ENCODE measurements at regions not wholly inside any gene's neighbourhood (a gene's known extent, or its start where the extent isn't known, plus 50 kb on each side); places are given as distances from the start of the nearest gene placed in this dataset.
"Not testable (repeated sequence)": the region's sequence is repeated elsewhere in the genome, so short reads cannot be mapped to it uniquely, and the experiment has no call there.

GRCh38 chr2:11082880-11083279 is 72.4 kb upstream of the SLC66A3 start:
- H3K4me2 ChIP-seq: no peak overlapping the region
- no peaks in the 10 kb centered on the region for H3K9me2 ChIP-seq (ENCODE audit: insufficient read depth)
- CTCF ChIA-PET: no interaction called here
- no peaks in the 10 kb centered on the region for H3K36me3 ChIP-seq (ENCODE audit: low read depth)
- peaks cover 15% of the 10 kb centered on the region for H3F3A ChIP-seq (ENCODE audit: insufficient read depth, low read depth)
- H3K79me2 ChIP-seq (ENCODE audit: low read depth): no peaks in the 10 kb centered on the region
- no peak for DNase-seq
- TF ChIP-seq EZH2 (IDR thresholded peaks at IDR 0.05; ENCODE audit: low read depth) (no peak), CTCF (conservative IDR thresholded peaks at IDR 0.05) (no peak)
- H4K20me1 ChIP-seq (ENCODE audit: insufficient read depth): no peaks in the 10 kb centered on the region
- no peaks in the 10 kb centered on the region for H3K27me3 ChIP-seq (ENCODE audit: insufficient read depth, low read depth)
- intact Hi-C loops (cut with micrococcal nuclease; ENCODE audit: unreplicated experiment): no loop called here
- no peak overlapping the region for H3K27ac ChIP-seq
- POLR2A ChIA-PET (ENCODE audit: unreplicated experiment): no interaction called here
- H2AFZ ChIP-seq: no peak overlapping the region
- H3K4me3 ChIP-seq: no peak overlapping the region
- BruUV-seq (replicated peaks): no TSS peak
- H3K4me1 ChIP-seq (replicated peaks; ENCODE audit: insufficient read depth): peaks cover 25% of the 10 kb centered on the region
- no peaks in the 10 kb centered on the region for H3K9me3 ChIP-seq (ENCODE audit: insufficient read depth, low read depth)

- POLR2A ChIA-PET (ENCODE audit: unreplicated experiment): interaction anchor here (0.7 kb wide), 1 partner anchor 435 kb away, joined by 3 read pairs; no protein-coding TSS in a partner anchor
- intact Hi-C loops (cut with micrococcal nuclease; ENCODE audit: unreplicated experiment); H3K27me3 ChIP-seq (ENCODE audit: insufficient read depth, low read depth); H3K36me3 ChIP-seq (ENCODE audit: low read depth); H3K9me3 ChIP-seq (ENCODE audit: insufficient read depth, low read depth); H3F3A ChIP-seq (ENCODE audit: insufficient read depth, low read depth); H3K4me3 ChIP-seq; H3K79me2 ChIP-seq (ENCODE audit: low read depth); BruUV-seq (replicated peaks); DNase-seq; H3K9me2 ChIP-seq (ENCODE audit: insufficient read depth); H4K20me1 ChIP-seq (ENCODE audit: insufficient read depth); H2AFZ ChIP-seq; H3K4me1 ChIP-seq (replicated peaks; ENCODE audit: insufficient read depth); H3K4me2 ChIP-seq; H3K27ac ChIP-seq: not testable (repeated sequence)
- CTCF ChIA-PET: interaction anchor here (0.7 kb wide), 1 partner anchor 364 kb away, joined by 3 read pairs; no protein-coding TSS in a partner anchor
Observed at GRCh38 chr2:11088821-11089220, 66.4 kb upstream of the SLC66A3 start.

- 0 out of 2 replicates have a peak, but pooled peaks cover 5% of the 10 kb centered on the region for H3K4me1 ChIP-seq (replicated peaks; ENCODE audit: insufficient read depth)
- no peaks in the 10 kb centered on the region for H3K27me3 ChIP-seq (ENCODE audit: insufficient read depth, low read depth)
- H3K36me3 ChIP-seq (ENCODE audit: low read depth): no peaks in the 10 kb centered on the region
- CTCF ChIA-PET: no interaction called here
- no peak overlapping the region for H2AFZ ChIP-seq
- POLR2A ChIA-PET (ENCODE audit: unreplicated experiment): no interaction called here
- DNase-seq: no peak
- no peaks in the 10 kb centered on the region; the same call in 1 of the 2 replicates for H3F3A ChIP-seq (ENCODE audit: insufficient read depth, low read depth)
- H4K20me1 ChIP-seq (ENCODE audit: insufficient read depth): no peaks in the 10 kb centered on the region
- no peak overlapping the region for H3K27ac ChIP-seq
- H3K4me2 ChIP-seq: no peak overlapping the region
- H3K79me2 ChIP-seq (ENCODE audit: low read depth): no peaks in the 10 kb centered on the region
- no peaks in the 10 kb centered on the region for H3K9me3 ChIP-seq (ENCODE audit: insufficient read depth, low read depth)
- TF ChIP-seq CTCF (conservative IDR thresholded peaks at IDR 0.05) (no peak), EZH2 (IDR thresholded peaks at IDR 0.05; ENCODE audit: low read depth) (no peak)
- BruUV-seq (replicated peaks): no TSS peak
- intact Hi-C loops (cut with micrococcal nuclease; ENCODE audit: unreplicated experiment): no loop called here
- H3K9me2 ChIP-seq (ENCODE audit: insufficient read depth): no peaks in the 10 kb centered on the region
- H3K4me3 ChIP-seq: no peak overlapping the region
Observed at GRCh38 chr2:11090187-11090586, 65.1 kb upstream of the SLC66A3 start.

GRCh38 chr2:11092701-11093335 is 62.4 kb upstream of the SLC66A3 start:
- CTCF ChIA-PET: no interaction called here
- H3K27me3 ChIP-seq (ENCODE audit: insufficient read depth, low read depth): no peaks in the 10 kb centered on the region
- intact Hi-C loops (cut with micrococcal nuclease; ENCODE audit: unreplicated experiment): no loop called here
- H4K20me1 ChIP-seq (ENCODE audit: insufficient read depth): no peaks in the 10 kb centered on the region
- no peak overlapping the region for H3K27ac ChIP-seq
- no peak overlapping the region for H3K4me3 ChIP-seq
- H3K4me1 ChIP-seq (replicated peaks; ENCODE audit: insufficient read depth): peaks cover 13% of the 10 kb centered on the region
- H3K36me3 ChIP-seq (ENCODE audit: low read depth): no peaks in the 10 kb centered on the region
- BruUV-seq (replicated peaks): no TSS peak
- H3K79me2 ChIP-seq (ENCODE audit: low read depth): no peaks in the 10 kb centered on the region
- no peak overlapping the region; the same call in 1 of the 2 replicates for H2AFZ ChIP-seq
- POLR2A ChIA-PET (ENCODE audit: unreplicated experiment): no interaction called here
- DNase-seq: no peak
- TF ChIP-seq EZH2 (IDR thresholded peaks at IDR 0.05; ENCODE audit: low read depth): no peak
- TF ChIP-seq CTCF (conservative IDR thresholded peaks at IDR 0.05): no peak
- no peaks in the 10 kb centered on the region for H3K9me3 ChIP-seq (ENCODE audit: insufficient read depth, low read depth)
- H3K9me2 ChIP-seq (ENCODE audit: insufficient read depth): no peaks in the 10 kb centered on the region
- no peak overlapping the region for H3K4me2 ChIP-seq
- peaks cover 9% of the 10 kb centered on the region; the same call in 1 of the 2 replicates for H3F3A ChIP-seq (ENCODE audit: insufficient read depth, low read depth)
